Panc1 (cell line): ENCODE measurements at regions not wholly inside any gene's neighbourhood (a gene's known extent, or its start where the extent isn't known, plus 50 kb on each side); places are given as distances from the start of the nearest gene placed in this dataset.

ENCODE experiments used
- ATAC-seq: fragments of 200-7000 bp; cut with Tn5 transposase; 2 replicates; pipeline ENCODE4 v1.9.1; 2020; ENCODE audit warnings: mild to moderate bottlenecking, moderate library complexity
- BruUV-seq: library from RNA; stranded (reverse); fragments of 400-500 nt; replicated peaks from 2 replicates; lab custom pipeline; 2021; lab: Mats Ljungman, UMichigan
- CTCF ChIA-PET: fragments of 300-600 bp; sonication (Branson Sonifier 250); formaldehyde crosslinking; loops from one replicate; lab custom pipeline; 2022; ENCODE audit warnings: antibody characterized with exemption; lab: Charles Lee
- POLR2A ChIA-PET: fragments of 300-600 bp; sonication (Branson Sonifier 250); formaldehyde crosslinking; loops from one replicate; lab custom pipeline; 2022; ENCODE audit warnings: antibody characterized with exemption; lab: Charles Lee
- DNase-seq: peaks from one replicate; pipeline ENCODE4 v3.0.0-alpha.2; 2010; ENCODE audit warnings: low read depth, low spot score
- H3K27ac ChIP-seq: 2 replicates; pipeline ENCODE4 v1.5.1; 2011; ENCODE audit warnings: mild to moderate bottlenecking, low read length, inconsistent platforms
- H3K27me3 ChIP-seq: fragments of 200-500 bp; sonication (Bioruptor generic); 2 replicates; pipeline ENCODE4 v1.6.0; 2014; ENCODE audit warnings: low read length, inconsistent platforms; ENCODE audit not compliant: control insufficient read depth, insufficient read depth
- H3K36me3 ChIP-seq: fragments of 200-500 bp; sonication (Bioruptor generic); 2 replicates; pipeline ENCODE4 v1.5.1; 2014; ENCODE audit warnings: inconsistent platforms, mild to moderate bottlenecking, low read length, moderate library complexity; ENCODE audit not compliant: control insufficient read depth, insufficient read depth
- H3K4me1 ChIP-seq: 2 replicates; pipeline ENCODE4 v1.5.1; 2011; ENCODE audit warnings: inconsistent platforms, mild to moderate bottlenecking, low read length, moderate library complexity; ENCODE audit not compliant: control insufficient read depth, insufficient read depth
- H3K4me3 ChIP-seq, 2 experiments: 2 replicates each; pipeline ENCODE4 v1.5.1; 2011 to 2012; ENCODE audit warnings: low read depth in 2 of 2, low read length in 2 of 2, mild to moderate bottlenecking in 2 of 2, inconsistent platforms in 1 of 2, moderate library complexity in 1 of 2
- H3K9me3 ChIP-seq: fragments of 200-500 bp; sonication (Bioruptor generic); 2 replicates; pipeline ENCODE4 v1.5.1; 2014; ENCODE audit warnings: low read depth, mild to moderate bottlenecking, inconsistent platforms, low read length, moderate library complexity; ENCODE audit not compliant: control insufficient read depth, insufficient read depth
- CTCF ChIP-seq: fragments of 450-650 bp; IDR thresholded peaks from 2 replicates; pipeline ENCODE4 v1.5.1; 2017; ENCODE audit warnings: mild to moderate bottlenecking
- POLR2AphosphoS5 ChIP-seq: IDR thresholded peaks from 2 replicates; pipeline ENCODE4 v1.6.1; 2012; ENCODE audit warnings: mild to moderate bottlenecking, low read depth, low read length, moderate library complexity
- REST ChIP-seq, 2 experiments: IDR thresholded peaks; 2 replicates each; pipeline ENCODE4 v1.6.1; 2011 to 2012; ENCODE audit warnings: low read depth in 2 of 2, control low read depth in 1 of 2, low read length in 1 of 2, mild to moderate bottlenecking in 1 of 2, moderate library complexity in 1 of 2; ENCODE audit not compliant: insufficient read depth in 1 of 2
- SIN3A ChIP-seq: IDR thresholded peaks from 2 replicates; pipeline ENCODE4 v1.6.1; 2012; ENCODE audit warnings: low read depth, mild to moderate bottlenecking, low read length, moderate library complexity, borderline replicate concordance; ENCODE audit not compliant: insufficient read depth
- TCF7L2 ChIP-seq: IDR thresholded peaks from 2 replicates; pipeline ENCODE4 v1.6.1; 2011; ENCODE audit warnings: mild to moderate bottlenecking, low read depth, low read length, inconsistent platforms
- in situ Hi-C: cut with HindIII; loops from 2 replicates; pipeline ENCODE4 v1.10.0; 2016; ENCODE audit warnings: low sequenced_read_pairs, low pct_unique_long_range_greater_than_20kb
- intact Hi-C: fragments of 100-400 bp; cut with micrococcal nuclease; formaldehyde crosslinking; loops from one replicate; pipeline ENCODE4 v1.10.0; 2022; ENCODE audit not compliant: unreplicated experiment

GRCh38 chr20:47412083-47412482, 55.6 kb upstream of the ZMYND8 start:
- no TSS peak for BruUV-seq
- Histone ChIP-seq H3K27me3 (no peaks in the 10 kb centered on the region), H3K9me3 (no peaks in the 10 kb centered on the region), H3K4me3 (no peak overlapping the region), H3K27ac (no peak overlapping the region), H3K4me1 (no peaks in the 10 kb centered on the region), H3K36me3 (no peaks in the 10 kb centered on the region)
- DNase-seq, result no peak
- ChIA-PET CTCF (interaction anchor here (0.6 kb wide), 1 partner anchor 257 kb away, joined by 5 read pairs; no protein-coding TSS in a partner anchor), POLR2A (no interaction called here)
- TF ChIP-seq CTCF (no peak), TCF7L2 (no peak), POLR2AphosphoS5 (no peak), REST (IDR thresholded peaks at IDR 0.05; ENCODE audit: insufficient read depth in 1 of 2, low read depth in 2 of 2, low read length in 1 of 2) (no peak), SIN3A (no peak)
- ATAC-seq, result no peak
- intact Hi-C loops, result no loop called here
- in situ Hi-C loops, result no loop called here

GRCh38 chr20:47413189-47413588, 56.7 kb upstream of the ZMYND8 start:
- Histone ChIP-seq H3K27me3 (no peaks in the 10 kb centered on the region), H3K27ac (no peak overlapping the region), H3K4me3 (no peak overlapping the region), H3K4me1 (0 out of 2 replicates have a peak, but pooled peaks cover 3% of the 10 kb centered on the region), H3K36me3 (no peaks in the 10 kb centered on the region), H3K9me3 (no peaks in the 10 kb centered on the region)
- CTCF ChIA-PET, result no interaction called here
- POLR2A ChIA-PET, result no interaction called here
- DNase-seq (no peak), ATAC-seq (no peak)
- intact Hi-C loops, result no loop called here
- in situ Hi-C loops, result no loop called here
- no TSS peak for BruUV-seq
- TF ChIP-seq POLR2AphosphoS5 (no peak), TCF7L2 (no peak), SIN3A (no peak), REST (IDR thresholded peaks at IDR 0.05; ENCODE audit: insufficient read depth in 1 of 2, low read depth in 2 of 2, low read length in 1 of 2) (no peak), CTCF (no peak)
